Urinary bladder (tissue), 3 donors: ENCODE measurements at regions not wholly inside any gene's neighbourhood (a gene's known extent, or its start where the extent isn't known, plus 50 kb on each side); places are given as distances from the start of the nearest gene placed in this dataset.

Experiments
- DNase-seq: peaks from one replicate; pipeline ENCODE4 v3.0.0-alpha.2; 2015; ENCODE audit errors: extremely low spot score
- H3K27ac ChIP-seq: one replicate; pipeline ENCODE4 v1.5.1; 2013; ENCODE audit warnings: low read depth, mild to moderate bottlenecking, moderate library complexity
- H3K36me3 ChIP-seq: one replicate; pipeline ENCODE4 v1.6.1; 2013; ENCODE audit warnings: mild to moderate bottlenecking, moderate library complexity; ENCODE audit not compliant: insufficient read depth
- H3K4me1 ChIP-seq: one replicate; pipeline ENCODE4 v1.6.1; 2013; ENCODE audit warnings: mild to moderate bottlenecking, moderate library complexity; ENCODE audit not compliant: insufficient read depth
- H3K4me3 ChIP-seq: one replicate; pipeline ENCODE4 v1.5.1; 2013; ENCODE audit warnings: low read depth, low read length
- WGBS: extraction: QIAGEN DNeasy Blood & Tissue Kit; methylation state at CpG from one replicate; pipeline ENCODE4 v1.1.7; 2013; 5-methylcytosine and 5-hydroxymethylcytosine counted together
- donor health status: healthy with polysubstance abuse.
- donor health status: healthy.

- DNase-seq = peak; percentile 50
- Histone ChIP-seq H3K27ac (no peak overlapping the region), H3K36me3 (no peaks in the 10 kb centered on the region), H3K4me1 (no peaks in the 10 kb centered on the region), H3K4me3 (no peak overlapping the region)
- 75% methylated on average over 5 of the region's 5 CpGs for WGBS
Measured at GRCh38 chr1:209383907-209384709, 199.4 kb upstream of the CAMK1G start.

- Histone ChIP-seq H3K4me1 (no peaks in the 10 kb centered on the region), H3K27ac (no peak overlapping the region)
- WGBS = 92% methylated on average over 2 of the region's 2 CpGs
Measured at GRCh38 chr1:209384710-209385550, 198.6 kb upstream of the CAMK1G start.

DNA sequence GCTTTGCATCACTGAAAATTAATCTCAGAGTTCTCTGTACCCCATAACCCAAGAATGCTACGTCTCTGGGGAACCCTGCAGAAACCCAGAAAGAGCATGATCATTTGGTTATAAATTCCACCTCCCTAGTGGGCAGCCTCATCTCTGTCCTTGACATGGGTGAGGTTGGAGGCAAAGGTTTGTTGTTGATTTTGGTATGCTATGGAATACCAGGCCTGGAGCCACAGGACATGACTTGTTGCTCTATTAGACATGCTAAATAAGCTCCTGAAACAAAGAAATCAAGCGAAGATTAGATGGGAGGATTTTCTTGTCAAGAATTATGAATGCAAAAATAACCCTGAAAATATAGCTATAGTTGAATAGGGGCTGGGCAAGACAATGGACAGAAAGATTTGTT lies 197.4 kb upstream of the CAMK1G start:
- no peak overlapping the region for H3K27ac ChIP-seq
- DNase-seq = no peak
- 88% methylated on average over 2 of the region's 2 CpGs for WGBS

More at GRCh38 chr1:209384710-209385550, 198.6 kb upstream of the CAMK1G start:
- no peak for DNase-seq
- Histone ChIP-seq H3K4me3 (no peak overlapping the region), H3K36me3 (no peaks in the 10 kb centered on the region)

DNA sequence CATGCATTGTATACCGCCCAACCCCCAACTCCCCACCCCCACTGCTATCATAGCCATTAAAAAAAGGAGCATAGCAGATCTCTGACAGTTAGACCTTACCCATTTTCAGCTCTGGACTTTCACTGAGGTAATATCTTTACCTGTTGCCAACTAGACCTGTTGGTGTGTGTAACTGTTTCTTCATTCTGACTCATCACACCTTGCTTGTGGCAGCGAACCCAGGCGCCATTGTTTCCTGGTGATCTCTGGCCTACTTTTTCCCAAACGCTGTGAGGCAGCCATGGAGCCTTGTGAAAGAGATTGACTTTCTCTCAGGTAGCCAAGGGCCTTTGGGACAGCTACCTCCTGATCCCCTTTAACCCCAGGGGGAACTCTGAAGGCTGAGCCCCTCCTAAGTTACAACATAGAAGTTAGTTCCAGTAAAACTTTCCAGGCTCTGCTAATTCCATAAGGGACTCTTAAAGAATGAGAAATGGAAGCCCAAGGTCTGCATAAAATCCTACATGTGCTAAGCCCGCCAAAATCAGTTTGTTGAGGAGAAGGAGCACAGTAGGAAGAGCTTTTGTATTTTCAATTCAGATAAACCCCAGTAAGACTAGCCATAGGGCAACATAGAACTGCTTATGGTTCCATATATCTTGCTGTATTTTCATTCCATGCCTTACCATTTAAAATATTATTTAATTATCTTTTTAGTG lies 196.1 kb upstream of the CAMK1G start:
- H3K36me3 ChIP-seq = no peaks in the 10 kb centered on the region
- no peak for DNase-seq
- H3K4me1 ChIP-seq = no peaks in the 10 kb centered on the region
- H3K4me3 ChIP-seq = no peak overlapping the region
- H3K27ac ChIP-seq = peak overlapping the region; percentile 54
- WGBS = 90% methylated on average over 5 of the region's 5 CpGs

More for the DNA sequence above, 197.4 kb upstream of the CAMK1G start:
- Histone ChIP-seq H3K36me3 (no peaks in the 10 kb centered on the region), H3K4me1 (no peaks in the 10 kb centered on the region), H3K4me3 (no peak overlapping the region)

DNA sequence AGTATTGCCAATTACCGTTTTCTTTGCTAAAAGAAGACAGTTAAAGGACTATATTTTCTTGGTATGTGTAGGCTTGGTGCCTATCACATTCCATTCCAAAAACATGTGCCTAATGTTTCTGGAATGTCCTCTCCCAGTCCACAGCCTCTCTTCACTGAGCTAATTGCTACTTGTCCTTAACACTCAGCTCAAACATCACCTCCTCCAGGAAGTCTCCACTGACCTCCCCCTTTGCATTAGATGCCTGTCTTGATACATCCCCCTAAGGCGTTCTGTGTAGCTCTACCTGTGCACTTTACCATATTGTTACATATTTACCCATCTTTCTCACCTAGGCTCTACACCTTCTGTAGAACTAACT lies 195.6 kb upstream of the CAMK1G start:
- Histone ChIP-seq H3K4me3 (no peak overlapping the region), H3K36me3 (no peaks in the 10 kb centered on the region), H3K4me1 (no peaks in the 10 kb centered on the region), H3K27ac (no peak overlapping the region)
- 83% methylated on average over 2 of the region's 2 CpGs for WGBS
- no peak for DNase-seq

DNA sequence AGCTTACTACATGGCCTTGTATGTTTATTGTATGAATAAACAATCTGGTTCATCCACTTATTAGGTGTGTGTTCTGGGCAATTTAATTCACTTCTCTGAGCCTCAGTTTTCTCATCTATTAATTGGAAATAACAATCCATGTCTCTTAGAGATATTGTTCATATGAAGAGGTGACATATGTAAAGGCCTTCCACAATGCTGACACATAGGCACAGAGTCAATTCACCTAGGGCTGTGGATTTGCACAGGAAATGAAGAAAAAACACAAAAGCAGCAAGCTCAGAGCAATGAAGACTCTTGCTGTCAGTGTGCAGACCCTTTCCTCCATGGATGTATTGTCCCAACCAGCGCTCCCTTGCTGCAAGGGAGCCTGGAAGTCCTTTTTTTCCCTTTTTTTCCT lies 195.2 kb upstream of the CAMK1G start:
- Histone ChIP-seq H3K4me3 (no peak overlapping the region), H3K27ac (no peak overlapping the region), H3K36me3 (no peaks in the 10 kb centered on the region), H3K4me1 (no peaks in the 10 kb centered on the region)
- DNase-seq = no peak
- 95% methylated on average over 1 of the region's 1 CpG for WGBS

DNA sequence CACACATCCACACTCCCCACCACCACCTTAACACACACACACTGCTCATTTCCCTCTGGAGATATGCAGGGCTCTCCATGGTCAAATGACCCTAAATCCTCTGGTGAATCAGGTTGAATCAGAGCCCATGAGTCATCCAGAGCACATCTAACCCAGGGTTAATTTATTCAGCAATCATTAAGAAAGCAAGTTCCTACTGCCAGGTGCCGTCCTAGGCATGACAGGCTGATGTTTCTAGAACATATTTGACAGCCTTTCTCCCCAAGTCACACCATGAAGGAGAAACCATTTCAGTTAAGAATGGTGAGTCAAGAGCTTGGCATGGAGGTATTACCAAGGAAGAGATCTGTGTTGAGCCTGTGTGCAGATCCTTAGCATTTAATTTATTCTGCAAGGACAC lies 194.3 kb upstream of the CAMK1G start:
- no peak overlapping the region for H3K27ac ChIP-seq
- no peaks in the 10 kb centered on the region for H3K4me1 ChIP-seq
- 84% methylated on average over 1 of the region's 1 CpG for WGBS
- DNase-seq = no peak
- H3K4me3 ChIP-seq = no peak overlapping the region
- no peaks in the 10 kb centered on the region for H3K36me3 ChIP-seq

DNA sequence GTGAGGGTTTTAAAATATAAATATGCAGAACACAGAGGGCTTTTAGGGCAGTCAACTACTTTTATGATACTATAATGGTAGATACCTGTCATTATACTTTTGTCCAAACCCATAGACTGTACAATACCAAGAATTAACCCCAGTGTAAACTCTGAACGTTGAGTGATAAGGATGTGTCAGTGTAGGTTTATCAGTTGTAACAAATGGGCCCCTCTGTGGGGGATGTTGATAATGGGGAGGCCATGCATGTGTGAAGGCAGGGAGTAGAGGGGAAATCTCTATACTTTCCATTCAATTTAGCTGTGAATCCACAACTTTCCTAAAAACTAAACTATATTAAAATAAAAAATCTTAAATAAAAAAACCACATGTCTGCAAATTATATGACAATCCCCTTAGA lies 193.5 kb upstream of the CAMK1G start:
- Histone ChIP-seq H3K4me3 (no peak overlapping the region), H3K4me1 (no peaks in the 10 kb centered on the region), H3K36me3 (no peaks in the 10 kb centered on the region), H3K27ac (no peak overlapping the region)
- WGBS = 47% methylated on average over 1 of the region's 1 CpG
- no peak for DNase-seq

GRCh38 chr1:209390764-209391163 lies 192.8 kb upstream of the CAMK1G start:
- Histone ChIP-seq H3K36me3 (no peaks in the 10 kb centered on the region), H3K4me3 (no peak overlapping the region), H3K4me1 (no peaks in the 10 kb centered on the region), H3K27ac (no peak overlapping the region)
- 96% methylated on average over 1 of the region's 1 CpG for WGBS
- no peak for DNase-seq

GRCh38 chr1:209391792-209392191 lies 191.7 kb upstream of the CAMK1G start:
- H3K4me1 ChIP-seq = no peaks in the 10 kb centered on the region
- DNase-seq = no peak
- H3K27ac ChIP-seq = no peak overlapping the region
- H3K4me3 ChIP-seq = no peak overlapping the region
- H3K36me3 ChIP-seq = no peaks in the 10 kb centered on the region
- 79% methylated on average over 2 of the region's 2 CpGs for WGBS

- Histone ChIP-seq H3K4me1 (no peaks in the 10 kb centered on the region), H3K27ac (no peak overlapping the region), H3K4me3 (no peak overlapping the region), H3K36me3 (no peaks in the 10 kb centered on the region)
- DNase-seq = no peak
- 29% methylated on average over 7 of the region's 7 CpGs for WGBS
Measured at GRCh38 chr1:209395169-209395568, 188.3 kb upstream of the CAMK1G start.

- DNase-seq = no peak
- Histone ChIP-seq H3K36me3 (no peaks in the 10 kb centered on the region), H3K4me1 (no peaks in the 10 kb centered on the region), H3K27ac (no peak overlapping the region), H3K4me3 (no peak overlapping the region)
- 45% methylated on average over 6 of the region's 6 CpGs for WGBS
Measured at GRCh38 chr1:209397371-209397770, 186.1 kb upstream of the CAMK1G start.

DNA sequence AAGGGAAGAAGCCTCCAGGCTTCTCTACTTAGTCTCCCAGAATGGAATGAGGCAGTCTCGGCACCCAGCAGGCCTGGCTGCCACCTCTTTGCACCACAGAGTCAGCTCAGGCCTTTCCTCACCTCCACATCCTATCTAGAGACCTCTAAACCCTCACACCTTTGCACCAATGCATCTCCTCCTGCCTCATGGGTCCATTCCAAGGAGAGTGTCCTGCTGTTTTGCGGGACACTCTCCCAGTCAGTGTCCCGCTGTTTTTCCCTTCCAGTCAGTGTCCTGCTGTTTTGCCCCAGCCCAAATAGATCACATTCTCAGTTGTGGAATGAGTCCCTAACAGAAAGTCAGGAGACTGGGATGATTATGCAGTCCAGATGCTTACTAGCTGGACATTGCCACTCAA lies 185.6 kb upstream of the CAMK1G start:
- DNase-seq = no peak
- H3K36me3 ChIP-seq = no peaks in the 10 kb centered on the region
- H3K27ac ChIP-seq = no peak overlapping the region
- WGBS = 82% methylated on average over 3 of the region's 3 CpGs
- H3K4me3 ChIP-seq = no peak overlapping the region
- H3K4me1 ChIP-seq = no peaks in the 10 kb centered on the region
